ENCODE measurements at regions not wholly inside any gene's neighbourhood (a gene's known extent, or its start where the extent isn't known, plus 50 kb on each side); places are given as distances from the start of the nearest gene placed in this dataset.

GRCh38 chr2:186380805-186381204, 105.3 kb upstream of the ZC3H15 start:
- no peak for TF ChIP-seq GATA2 (IDR thresholded peaks at IDR 0.05; ENCODE audit: low read depth, low read length)
- no peak for TF ChIP-seq GATA3 (IDR thresholded peaks at IDR 0.05; ENCODE audit: low read depth, low read length)
